ENCODE measurements at regions not wholly inside any gene's neighbourhood (a gene's known extent, or its start where the extent isn't known, plus 50 kb on each side); places are given as distances from the start of the nearest gene placed in this dataset.

DNA sequence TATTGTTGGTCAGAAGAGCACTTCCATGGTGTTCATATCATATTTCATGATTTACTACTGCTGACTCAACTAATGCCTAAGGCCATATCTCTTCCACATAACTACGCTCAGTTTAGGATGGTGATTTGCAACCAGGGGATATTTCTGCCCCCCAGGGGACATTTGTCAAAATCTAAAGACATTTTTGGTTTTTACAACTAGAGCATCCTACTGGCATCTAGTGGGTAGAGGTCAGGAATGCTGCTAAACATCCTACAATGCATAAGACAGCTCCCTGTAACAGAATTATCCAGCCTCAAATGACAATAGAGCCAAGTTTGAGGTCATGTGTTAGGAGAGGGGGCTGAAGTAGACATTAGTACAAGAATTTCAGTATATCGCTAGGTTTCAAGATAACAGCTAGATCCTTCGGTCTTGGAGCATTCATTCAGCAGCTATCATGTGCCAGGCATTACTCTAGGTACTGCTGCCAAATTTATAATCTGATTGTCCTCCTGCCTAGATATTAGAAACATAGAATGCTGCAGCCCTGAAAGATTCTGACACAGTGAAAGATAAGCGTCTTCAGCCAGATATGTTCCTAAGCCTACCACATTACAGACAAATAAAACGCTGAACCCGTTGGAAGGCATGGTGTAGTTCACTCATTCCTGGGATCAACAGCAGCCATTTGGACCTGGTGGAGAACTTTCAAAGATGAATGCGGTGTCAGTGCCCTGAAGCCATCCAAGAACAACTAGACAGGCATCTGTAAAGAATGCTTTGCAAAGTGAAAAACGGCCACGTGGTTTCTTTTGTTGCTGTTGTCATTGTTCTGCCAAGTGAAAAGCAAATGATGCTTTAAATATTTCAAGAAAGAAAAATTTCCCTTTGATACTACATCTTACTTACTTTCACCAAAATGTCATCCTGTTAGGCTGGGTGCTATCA is 55.5 kb upstream of the FST start:
- Histone ChIP-seq H3K4me1 (no peaks in the 10 kb centered on the region), H3K9me3 (no peaks in the 10 kb centered on the region), H3K4me3 (no peak overlapping the region), H3K36me3 (no peaks in the 10 kb centered on the region), H3K27me3 (no peaks in the 10 kb centered on the region), H3K27ac (no peak overlapping the region)
- TF ChIP-seq, protein P1, sequence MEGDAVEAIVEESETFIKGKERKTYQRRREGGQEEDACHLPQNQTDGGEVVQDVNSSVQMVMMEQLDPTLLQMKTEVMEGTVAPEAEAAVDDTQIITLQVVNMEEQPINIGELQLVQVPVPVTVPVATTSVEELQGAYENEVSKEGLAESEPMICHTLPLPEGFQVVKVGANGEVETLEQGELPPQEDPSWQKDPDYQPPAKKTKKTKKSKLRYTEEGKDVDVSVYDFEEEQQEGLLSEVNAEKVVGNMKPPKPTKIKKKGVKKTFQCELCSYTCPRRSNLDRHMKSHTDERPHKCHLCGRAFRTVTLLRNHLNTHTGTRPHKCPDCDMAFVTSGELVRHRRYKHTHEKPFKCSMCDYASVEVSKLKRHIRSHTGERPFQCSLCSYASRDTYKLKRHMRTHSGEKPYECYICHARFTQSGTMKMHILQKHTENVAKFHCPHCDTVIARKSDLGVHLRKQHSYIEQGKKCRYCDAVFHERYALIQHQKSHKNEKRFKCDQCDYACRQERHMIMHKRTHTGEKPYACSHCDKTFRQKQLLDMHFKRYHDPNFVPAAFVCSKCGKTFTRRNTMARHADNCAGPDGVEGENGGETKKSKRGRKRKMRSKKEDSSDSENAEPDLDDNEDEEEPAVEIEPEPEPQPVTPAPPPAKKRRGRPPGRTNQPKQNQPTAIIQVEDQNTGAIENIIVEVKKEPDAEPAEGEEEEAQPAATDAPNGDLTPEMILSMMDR (IDR thresholded peaks at IDR 0.05) = no peak
- TF ChIP-seq POLR2A (IDR thresholded peaks at IDR 0.05) = no peak
- no peak for DNase-seq

DNA sequence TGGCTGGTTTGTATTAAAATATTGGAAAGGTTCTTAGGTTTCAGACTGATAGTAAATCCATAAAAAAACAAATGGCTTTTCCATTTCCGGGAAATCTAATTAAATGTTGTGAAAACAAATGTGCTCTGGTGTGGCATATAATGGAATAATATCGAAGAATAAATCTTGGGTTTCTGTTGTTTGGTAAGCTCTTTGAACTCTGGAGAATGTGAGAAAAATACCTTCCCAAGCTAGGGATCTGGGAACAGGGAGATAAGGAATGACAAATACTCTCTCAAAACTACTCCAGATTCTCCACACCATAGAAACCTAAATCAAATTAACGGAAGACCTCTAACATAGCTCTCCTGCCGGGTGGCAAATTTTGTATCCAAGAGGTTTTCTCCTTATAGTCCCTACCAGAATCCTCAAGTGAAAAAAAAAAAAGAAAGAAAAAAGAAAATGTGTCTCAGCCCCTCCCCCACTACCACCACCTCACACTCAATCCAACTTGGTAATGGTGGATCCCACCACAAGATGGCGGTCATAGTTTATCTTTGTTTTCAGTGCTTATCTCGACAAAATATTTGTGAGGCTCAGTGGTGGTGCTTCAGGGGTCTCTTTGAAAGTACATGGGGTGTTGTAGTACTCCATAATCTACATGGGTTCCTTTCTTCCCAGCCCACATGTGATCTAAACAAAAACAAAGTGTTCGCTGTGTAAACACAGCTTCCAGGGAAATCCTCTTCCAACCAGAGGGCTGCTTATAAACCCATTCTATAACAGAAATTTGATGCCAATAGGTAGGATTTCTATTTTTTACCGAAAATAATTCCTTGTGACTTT is 54.5 kb upstream of the FST start:
- no peaks in the 10 kb centered on the region for H3K4me1 ChIP-seq
- no peak overlapping the region for H3K27ac ChIP-seq
- no peaks in the 10 kb centered on the region for H3K9me3 ChIP-seq
- H3K36me3 ChIP-seq = no peaks in the 10 kb centered on the region
- TF ChIP-seq POLR2A (IDR thresholded peaks at IDR 0.05) = no peak
- TF ChIP-seq, protein P1 (IDR thresholded peaks at IDR 0.05) = peak in 3 of 6 experiments; percentile 26 to 32 (median 29)
- H3K27me3 ChIP-seq = no peaks in the 10 kb centered on the region
- H3K4me3 ChIP-seq = no peak overlapping the region
- no peak for DNase-seq

DNA sequence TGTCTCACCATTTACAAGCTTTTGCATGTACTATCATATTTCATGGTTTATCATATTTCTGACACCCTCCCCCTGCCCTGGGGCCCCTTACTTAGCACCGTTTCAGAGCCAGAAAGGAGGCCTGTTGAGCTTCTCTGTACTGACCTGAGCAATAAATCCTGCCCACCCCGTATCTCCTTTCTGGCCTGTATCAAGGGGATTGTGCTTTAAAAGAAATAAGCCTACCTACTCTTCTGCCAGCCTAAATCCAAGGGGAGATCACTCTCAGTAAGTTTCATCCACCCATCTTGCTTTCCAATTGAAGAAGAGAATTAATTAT is 54.0 kb upstream of the FST start:
- no peak overlapping the region for H3K27ac ChIP-seq
- no peak for TF ChIP-seq POLR2A (IDR thresholded peaks at IDR 0.05)
- TF ChIP-seq, protein P1 (IDR thresholded peaks at IDR 0.05) = no peak
- no peak for DNase-seq
- H3K36me3 ChIP-seq = no peaks in the 10 kb centered on the region
- no peaks in the 10 kb centered on the region for H3K27me3 ChIP-seq
- H3K9me3 ChIP-seq = no peaks in the 10 kb centered on the region
- H3K4me3 ChIP-seq = no peak overlapping the region
- no peaks in the 10 kb centered on the region for H3K4me1 ChIP-seq

DNA sequence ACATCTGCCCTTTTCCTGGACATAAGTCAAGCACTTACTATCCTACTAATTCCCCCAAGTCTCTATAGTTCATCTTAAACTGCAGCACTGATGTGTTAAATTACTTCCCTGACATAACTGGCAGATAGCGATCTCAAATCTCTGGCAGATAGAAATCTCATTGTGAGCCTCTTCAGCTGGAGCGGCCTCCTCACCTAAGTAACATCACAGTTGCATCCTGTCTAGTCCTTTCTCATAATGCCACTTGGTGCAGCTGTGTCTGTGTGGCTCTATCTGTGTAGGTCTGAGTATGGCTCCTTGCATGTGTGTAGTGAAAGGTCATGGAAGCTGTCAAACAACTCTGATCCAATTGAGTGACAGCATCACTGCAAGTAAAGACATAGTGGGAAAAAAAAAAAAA is 53.6 kb upstream of the FST start:
- Histone ChIP-seq H3K27me3 (no peaks in the 10 kb centered on the region), H3K4me3 (no peak overlapping the region), H3K36me3 (no peaks in the 10 kb centered on the region), H3K27ac (no peak overlapping the region), H3K9me3 (no peaks in the 10 kb centered on the region), H3K4me1 (no peaks in the 10 kb centered on the region)
- DNase-seq = no peak
- no peak for TF ChIP-seq POLR2A (IDR thresholded peaks at IDR 0.05)
- TF ChIP-seq, protein P1 (IDR thresholded peaks at IDR 0.05) = no peak

DNA sequence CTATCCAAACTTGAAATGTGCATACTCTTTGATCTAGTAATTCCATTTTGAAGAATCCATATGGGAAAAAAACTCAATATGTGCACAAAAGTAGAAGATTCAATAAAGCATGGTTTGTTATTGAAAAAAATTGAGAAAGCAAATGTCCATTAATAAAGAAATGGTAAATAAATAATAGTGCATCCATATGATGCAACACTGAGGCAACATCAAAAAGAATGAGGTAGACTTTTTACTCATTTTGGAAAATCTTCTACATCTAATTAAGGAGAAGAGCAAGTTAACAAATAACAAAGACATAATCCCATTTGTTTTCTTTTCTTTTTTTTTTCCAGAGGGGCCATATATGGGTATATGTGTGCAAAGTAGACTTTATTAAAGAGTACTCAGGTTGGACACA is 52.5 kb upstream of the FST start:
- no peaks in the 10 kb centered on the region for H3K4me1 ChIP-seq
- no peak overlapping the region for H3K4me3 ChIP-seq
- DNase-seq = no peak
- no peaks in the 10 kb centered on the region for H3K36me3 ChIP-seq
- H3K27me3 ChIP-seq = no peaks in the 10 kb centered on the region
- H3K9me3 ChIP-seq = no peaks in the 10 kb centered on the region
- TF ChIP-seq, protein P1 (IDR thresholded peaks at IDR 0.05) = no peak
- TF ChIP-seq POLR2A (IDR thresholded peaks at IDR 0.05) = no peak
- no peak overlapping the region for H3K27ac ChIP-seq

All from Peyer's patch (tissue), 4 donors.